PFSK-1 (cell line): ENCODE measurements at regions not wholly inside any gene's neighbourhood (a gene's known extent, or its start where the extent isn't known, plus 50 kb on each side); places are given as distances from the start of the nearest gene placed in this dataset.

Source experiments
- FOXP2 ChIP-seq: optimal IDR thresholded peaks from 2 replicates; pipeline ENCODE3; 2011; ENCODE audit warnings: borderline replicate concordance, control low read depth, inconsistent platforms; ENCODE audit not compliant: insufficient read depth; ENCODE audit errors: extremely low read length, extremely low read depth
- POLR2AphosphoS5 ChIP-seq: IDR thresholded peaks from 2 replicates; pipeline ENCODE4 v1.6.1; 2012; ENCODE audit warnings: low read depth, mild to moderate bottlenecking, control low read depth, low read length, moderate library complexity
- SIN3A ChIP-seq: IDR thresholded peaks from 2 replicates; pipeline ENCODE4 v1.6.1; 2012; ENCODE audit warnings: mild to moderate bottlenecking, low read length, moderate library complexity, borderline replicate concordance; ENCODE audit not compliant: insufficient read depth
- TAF1 ChIP-seq: IDR thresholded peaks from 2 replicates; pipeline ENCODE4 v1.6.1; 2012; ENCODE audit warnings: low read length, control low read depth, borderline replicate concordance; ENCODE audit not compliant: insufficient read depth
- TF ChIP-seq, protein P1 (sequence below), 2 experiments: IDR thresholded peaks; 2 replicates each; pipeline versions ENCODE4 v1.6.1 to v1.8.0; 2011 to 2012; ENCODE audit warnings: low read depth in 2 of 2, low read length in 2 of 2, control low read depth in 1 of 2, inconsistent platforms in 1 of 2, mild to moderate bottlenecking in 1 of 2, moderate library complexity in 1 of 2; ENCODE audit not compliant: insufficient read depth in 1 of 2

DNA sequence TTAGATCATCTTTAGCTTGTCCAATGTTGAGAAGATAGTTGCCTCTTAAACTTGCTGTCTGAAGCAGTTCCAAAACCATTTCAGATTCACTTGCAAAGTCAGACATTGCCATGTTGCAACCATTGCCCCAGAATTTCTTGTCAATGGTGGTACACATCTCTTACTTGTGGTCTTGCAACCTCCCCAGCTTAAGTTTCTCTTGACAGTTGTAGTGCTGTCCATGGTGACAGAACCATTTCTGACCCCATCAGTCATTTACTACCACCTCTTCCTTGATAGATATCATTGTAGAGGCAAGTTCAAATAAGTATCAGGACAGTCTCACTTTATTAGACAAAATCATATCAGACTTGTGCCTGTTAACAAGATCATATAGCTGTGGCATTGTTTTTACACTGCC, 407.2 kb upstream of the HNRNPA3 start:
- TF ChIP-seq, protein P1, sequence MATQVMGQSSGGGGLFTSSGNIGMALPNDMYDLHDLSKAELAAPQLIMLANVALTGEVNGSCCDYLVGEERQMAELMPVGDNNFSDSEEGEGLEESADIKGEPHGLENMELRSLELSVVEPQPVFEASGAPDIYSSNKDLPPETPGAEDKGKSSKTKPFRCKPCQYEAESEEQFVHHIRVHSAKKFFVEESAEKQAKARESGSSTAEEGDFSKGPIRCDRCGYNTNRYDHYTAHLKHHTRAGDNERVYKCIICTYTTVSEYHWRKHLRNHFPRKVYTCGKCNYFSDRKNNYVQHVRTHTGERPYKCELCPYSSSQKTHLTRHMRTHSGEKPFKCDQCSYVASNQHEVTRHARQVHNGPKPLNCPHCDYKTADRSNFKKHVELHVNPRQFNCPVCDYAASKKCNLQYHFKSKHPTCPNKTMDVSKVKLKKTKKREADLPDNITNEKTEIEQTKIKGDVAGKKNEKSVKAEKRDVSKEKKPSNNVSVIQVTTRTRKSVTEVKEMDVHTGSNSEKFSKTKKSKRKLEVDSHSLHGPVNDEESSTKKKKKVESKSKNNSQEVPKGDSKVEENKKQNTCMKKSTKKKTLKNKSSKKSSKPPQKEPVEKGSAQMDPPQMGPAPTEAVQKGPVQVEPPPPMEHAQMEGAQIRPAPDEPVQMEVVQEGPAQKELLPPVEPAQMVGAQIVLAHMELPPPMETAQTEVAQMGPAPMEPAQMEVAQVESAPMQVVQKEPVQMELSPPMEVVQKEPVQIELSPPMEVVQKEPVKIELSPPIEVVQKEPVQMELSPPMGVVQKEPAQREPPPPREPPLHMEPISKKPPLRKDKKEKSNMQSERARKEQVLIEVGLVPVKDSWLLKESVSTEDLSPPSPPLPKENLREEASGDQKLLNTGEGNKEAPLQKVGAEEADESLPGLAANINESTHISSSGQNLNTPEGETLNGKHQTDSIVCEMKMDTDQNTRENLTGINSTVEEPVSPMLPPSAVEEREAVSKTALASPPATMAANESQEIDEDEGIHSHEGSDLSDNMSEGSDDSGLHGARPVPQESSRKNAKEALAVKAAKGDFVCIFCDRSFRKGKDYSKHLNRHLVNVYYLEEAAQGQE (IDR thresholded peaks at IDR 0.05; ENCODE audit: insufficient read depth in 1 of 2, low read depth in 2 of 2, low read length in 2 of 2): peak in 1 of 2 experiments; percentile 70; a peak in 1 of 4 replicates
- TF ChIP-seq TAF1: no peak

- TF ChIP-seq POLR2AphosphoS5: no peak
- TF ChIP-seq FOXP2: no peak
- TF ChIP-seq, protein P1 (IDR thresholded peaks at IDR 0.05; ENCODE audit: insufficient read depth in 1 of 2, low read depth in 2 of 2, low read length in 2 of 2): no peak
- no peak for TF ChIP-seq SIN3A
- no peak for TF ChIP-seq TAF1
Measured at GRCh38 chr2:176812246-176812775, 400.3 kb upstream of the HNRNPA3 start.

DNA sequence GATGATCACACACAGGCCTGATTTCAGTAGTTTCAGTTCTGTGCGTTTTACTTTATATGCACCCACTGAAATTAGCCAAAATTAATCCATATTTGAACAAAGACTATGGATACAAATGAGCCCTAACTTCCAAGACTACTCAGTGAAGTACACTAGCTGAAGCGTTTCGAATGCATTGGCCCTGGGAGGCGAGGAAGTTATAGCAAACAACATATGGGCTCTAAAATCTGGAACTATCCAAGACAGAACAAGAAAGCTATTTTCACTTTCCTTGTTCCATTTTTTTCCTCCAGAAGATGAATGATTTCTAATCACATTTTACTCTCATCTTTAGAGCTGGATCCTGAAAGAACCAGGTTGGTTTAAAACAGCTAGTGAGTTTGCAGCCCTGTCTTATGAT, 399.4 kb upstream of the HNRNPA3 start:
- TF ChIP-seq FOXP2 (no peak), POLR2AphosphoS5 (no peak), SIN3A (no peak), TAF1 (no peak)
- TF ChIP-seq, protein P1 (IDR thresholded peaks at IDR 0.05; ENCODE audit: insufficient read depth in 1 of 2, low read depth in 2 of 2, low read length in 2 of 2): no peak

DNA sequence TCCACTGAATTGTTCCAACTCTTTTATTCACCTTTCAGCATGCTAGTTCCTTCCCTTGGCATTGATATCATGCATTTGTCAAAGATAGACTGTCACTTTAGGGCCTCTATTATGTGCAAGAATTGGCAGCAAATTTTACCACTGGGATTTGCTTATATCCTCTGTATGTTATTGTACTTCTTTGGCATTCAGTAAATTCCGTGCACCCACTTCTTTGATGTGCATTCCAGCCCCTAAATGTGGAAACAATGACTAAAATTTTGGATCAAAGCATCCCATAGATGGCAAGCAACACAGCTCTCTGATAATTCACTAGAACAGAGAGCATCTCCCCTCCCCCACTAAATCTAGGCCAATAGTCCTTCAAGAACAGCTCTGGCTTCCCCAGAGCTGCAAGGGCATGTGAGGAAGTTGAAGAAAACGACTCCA, 399.0 kb upstream of the HNRNPA3 start:
- TF ChIP-seq TAF1: no peak
- TF ChIP-seq, protein P1 (IDR thresholded peaks at IDR 0.05; ENCODE audit: insufficient read depth in 1 of 2, low read depth in 2 of 2, low read length in 2 of 2): no peak
- no peak for TF ChIP-seq SIN3A
- no peak for TF ChIP-seq POLR2AphosphoS5
- no peak for TF ChIP-seq FOXP2

DNA sequence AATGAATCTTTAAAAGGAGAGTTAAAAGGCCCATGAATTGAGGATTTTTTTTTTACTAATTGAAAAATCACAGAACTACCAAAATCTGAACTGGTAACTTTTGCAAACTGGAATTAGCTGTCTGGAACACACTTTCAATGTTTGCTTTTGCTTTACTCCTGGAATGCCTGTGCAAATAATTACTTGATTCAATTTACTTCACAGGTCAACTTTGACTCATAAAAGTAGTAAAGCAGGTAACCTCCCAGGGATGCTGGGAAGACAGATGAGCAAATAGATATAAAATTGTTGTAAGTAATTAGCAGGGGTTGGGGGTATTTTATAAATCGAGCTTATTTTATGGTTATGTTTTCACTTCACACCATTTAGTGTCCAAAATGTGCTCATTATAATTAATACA, 398.3 kb upstream of the HNRNPA3 start:
- TF ChIP-seq SIN3A (no peak), POLR2AphosphoS5 (no peak), TAF1 (no peak), FOXP2 (no peak)
- TF ChIP-seq, protein P1 (IDR thresholded peaks at IDR 0.05; ENCODE audit: insufficient read depth in 1 of 2, low read depth in 2 of 2, low read length in 2 of 2): no peak
